Right lobe of liver (tissue), 6 donors: ENCODE measurements at regions not wholly inside any gene's neighbourhood (a gene's known extent, or its start where the extent isn't known, plus 50 kb on each side); places are given as distances from the start of the nearest gene placed in this dataset.

Source experiments
- ATAC-seq, 4 donors: fragments of 200-7000 bp; cut with Tn5 transposase; one replicate each; pipeline ENCODE4 v1.9.1; 2020; ENCODE audit warnings: mild to moderate bottlenecking in 4 of 4, moderate library complexity in 4 of 4
- DNase-seq, 3 donors: peaks; one replicate each; pipeline ENCODE4 v3.0.0-alpha.2; 2020
- H3K27ac ChIP-seq, 3 donors: fragments of 200-600 bp; one replicate each; pipeline ENCODE4 v1.8.0; 2022
- H3K27me3 ChIP-seq, 2 donors: fragments of 200-600 bp; one replicate each; pipeline ENCODE4 v1.8.0; 2022
- H3K36me3 ChIP-seq, 4 donors: fragments of 200-600 bp; sonication (generic) in 1 of 4; one replicate each; pipeline versions ENCODE4 v1.5.1 to v1.8.0; 2017 to 2022; ENCODE audit warnings: control low read depth in 1 of 4
- H3K4me1 ChIP-seq, 4 donors: fragments of 200-600 bp; sonication (generic) in 1 of 4; one replicate each; pipeline versions ENCODE4 v1.5.1 to v1.8.0; 2017 to 2022; ENCODE audit warnings: control low read depth in 1 of 4
- H3K4me3 ChIP-seq, 3 donors: fragments of 200-600 bp; one replicate each; pipeline ENCODE4 v1.8.0; 2022
- H3K9me3 ChIP-seq, 4 donors: fragments of 200-600 bp; sonication (generic) in 1 of 4; one replicate each; pipeline versions ENCODE4 v1.5.1 to v1.8.0; 2017 to 2022; ENCODE audit warnings: control low read depth in 1 of 4
- POLR2A ChIP-seq: fragments of 450-650 bp; IDR thresholded peaks from one replicate; pipeline ENCODE4 v1.6.1; 2017; ENCODE audit warnings: antibody characterized with exemption, mild to moderate bottlenecking
- WGBS: methylation state at CpG from one replicate; pipeline ENCODE4 v1.1.6; 2018; ENCODE audit warnings: low coverage, low lambda C conversion rate; ENCODE audit not compliant: insufficient coverage; ENCODE audit errors: missing lambda C conversion rate; 5-methylcytosine and 5-hydroxymethylcytosine counted together
- intact Hi-C, 2 donors: fragments of 100-400 bp; cut with DNase I; formaldehyde crosslinking; loops; one replicate each; pipeline versions ENCODE4 v1.11.2 to v1.14.1; 2022
- TF ChIP-seq, protein P1 (sequence below), 4 donors: fragments of 200-600 bp in 3 of 4; fragments of 450-650 bp in 1 of 4; IDR thresholded peaks; one replicate each; pipeline versions ENCODE4 v1.5.1 to v1.8.0; 2016 to 2022; ENCODE audit warnings: antibody characterized with exemption in 4 of 4, mild to moderate bottlenecking in 2 of 4
- donor health status: DM: no; HTN: yes; CAD: no.
- donor health status: DM: no; HTN: no; CAD: no.
- donor health status: DM: no; HTN: no; CAD: no.
- donor health status: DM: no; HTN: yes; CAD: no.
- donor health status: DM: no; HTN: yes; CAD: no.

DNA sequence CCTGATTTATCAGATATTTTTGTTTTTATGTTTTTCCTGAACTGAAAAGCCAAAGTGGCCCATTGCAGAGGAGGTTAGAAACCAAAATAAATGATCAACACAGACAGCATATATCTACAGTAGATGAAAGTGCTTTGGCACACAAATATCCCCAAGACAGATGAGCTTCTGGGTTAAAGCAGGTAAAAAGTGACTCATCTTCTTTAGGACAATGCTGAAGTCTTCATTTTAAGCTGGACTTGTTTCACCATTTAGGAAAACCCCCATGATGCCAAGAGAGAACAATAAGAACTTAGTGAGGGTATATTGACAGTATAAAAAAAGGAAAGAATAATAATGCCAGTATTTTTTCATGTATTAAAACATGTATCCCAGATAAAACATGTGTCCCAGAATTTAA, 100.8 kb upstream of the OR9G4 start:
- ATAC-seq (no peak), DNase-seq (no peak)
- Histone ChIP-seq H3K27ac (no peak overlapping the region), H3K4me1 (no peaks in the 10 kb centered on the region), H3K36me3 (no peaks in the 10 kb centered on the region), H3K27me3 (no peaks in the 10 kb centered on the region), H3K4me3 (no peak overlapping the region), H3K9me3 (no peaks in the 10 kb centered on the region)
- intact Hi-C loops, result loop anchor here (10.0 kb wide), 2 partner anchors 276 to 396 kb away; no protein-coding TSS in a partner anchor
- no peak for TF ChIP-seq POLR2A
- TF ChIP-seq, protein P1, sequence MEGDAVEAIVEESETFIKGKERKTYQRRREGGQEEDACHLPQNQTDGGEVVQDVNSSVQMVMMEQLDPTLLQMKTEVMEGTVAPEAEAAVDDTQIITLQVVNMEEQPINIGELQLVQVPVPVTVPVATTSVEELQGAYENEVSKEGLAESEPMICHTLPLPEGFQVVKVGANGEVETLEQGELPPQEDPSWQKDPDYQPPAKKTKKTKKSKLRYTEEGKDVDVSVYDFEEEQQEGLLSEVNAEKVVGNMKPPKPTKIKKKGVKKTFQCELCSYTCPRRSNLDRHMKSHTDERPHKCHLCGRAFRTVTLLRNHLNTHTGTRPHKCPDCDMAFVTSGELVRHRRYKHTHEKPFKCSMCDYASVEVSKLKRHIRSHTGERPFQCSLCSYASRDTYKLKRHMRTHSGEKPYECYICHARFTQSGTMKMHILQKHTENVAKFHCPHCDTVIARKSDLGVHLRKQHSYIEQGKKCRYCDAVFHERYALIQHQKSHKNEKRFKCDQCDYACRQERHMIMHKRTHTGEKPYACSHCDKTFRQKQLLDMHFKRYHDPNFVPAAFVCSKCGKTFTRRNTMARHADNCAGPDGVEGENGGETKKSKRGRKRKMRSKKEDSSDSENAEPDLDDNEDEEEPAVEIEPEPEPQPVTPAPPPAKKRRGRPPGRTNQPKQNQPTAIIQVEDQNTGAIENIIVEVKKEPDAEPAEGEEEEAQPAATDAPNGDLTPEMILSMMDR (IDR thresholded peaks at IDR 0.05), result no peak

DNA sequence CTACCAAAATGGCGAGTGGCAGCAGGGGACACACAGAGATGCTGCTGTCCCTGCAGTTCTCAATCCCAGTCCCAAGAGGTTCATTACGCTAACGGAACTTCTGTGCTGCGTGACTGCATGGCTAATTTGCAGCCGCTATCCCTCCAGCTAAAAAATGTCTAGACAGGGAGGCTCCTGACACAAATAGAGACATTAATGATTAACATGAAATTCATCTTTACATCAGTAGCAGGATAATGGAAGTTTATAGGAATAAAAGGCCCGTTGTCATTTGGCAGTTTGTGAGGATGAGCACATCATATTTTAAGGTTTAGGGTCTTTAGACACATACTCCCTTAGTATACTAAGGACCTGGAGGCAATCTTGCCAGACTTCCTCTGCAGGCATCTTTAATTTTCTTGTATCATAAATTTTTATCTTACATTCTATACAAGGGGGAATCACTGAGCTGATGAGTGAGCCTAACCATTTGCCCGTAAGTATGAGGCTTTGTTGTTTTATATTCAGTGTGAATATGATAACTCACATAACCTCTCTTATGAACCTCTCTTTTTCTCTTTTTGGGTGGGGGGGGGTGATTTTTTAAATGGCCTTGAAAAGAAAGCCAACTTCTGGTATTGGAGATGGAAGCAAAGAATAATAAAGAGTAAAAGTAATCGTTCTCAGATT, 99.8 kb upstream of the OR9G4 start:
- no peak overlapping the region for H3K27ac ChIP-seq
- no peaks in the 10 kb centered on the region for H3K4me1 ChIP-seq
- ATAC-seq, result no peak
- no peaks in the 10 kb centered on the region for H3K36me3 ChIP-seq
- no peaks in the 10 kb centered on the region for H3K27me3 ChIP-seq
- intact Hi-C loops, result loop anchor here (10.0 kb wide), 2 partner anchors 277 to 397 kb away; no protein-coding TSS in a partner anchor
- H3K9me3 ChIP-seq, result no peaks in the 10 kb centered on the region
- no peak overlapping the region for H3K4me3 ChIP-seq
- no peak for TF ChIP-seq POLR2A
- TF ChIP-seq, protein P1 (IDR thresholded peaks at IDR 0.05), result no peak
- DNase-seq, result no peak
- 68% methylated on average over 8 of the region's 8 CpGs for WGBS

DNA sequence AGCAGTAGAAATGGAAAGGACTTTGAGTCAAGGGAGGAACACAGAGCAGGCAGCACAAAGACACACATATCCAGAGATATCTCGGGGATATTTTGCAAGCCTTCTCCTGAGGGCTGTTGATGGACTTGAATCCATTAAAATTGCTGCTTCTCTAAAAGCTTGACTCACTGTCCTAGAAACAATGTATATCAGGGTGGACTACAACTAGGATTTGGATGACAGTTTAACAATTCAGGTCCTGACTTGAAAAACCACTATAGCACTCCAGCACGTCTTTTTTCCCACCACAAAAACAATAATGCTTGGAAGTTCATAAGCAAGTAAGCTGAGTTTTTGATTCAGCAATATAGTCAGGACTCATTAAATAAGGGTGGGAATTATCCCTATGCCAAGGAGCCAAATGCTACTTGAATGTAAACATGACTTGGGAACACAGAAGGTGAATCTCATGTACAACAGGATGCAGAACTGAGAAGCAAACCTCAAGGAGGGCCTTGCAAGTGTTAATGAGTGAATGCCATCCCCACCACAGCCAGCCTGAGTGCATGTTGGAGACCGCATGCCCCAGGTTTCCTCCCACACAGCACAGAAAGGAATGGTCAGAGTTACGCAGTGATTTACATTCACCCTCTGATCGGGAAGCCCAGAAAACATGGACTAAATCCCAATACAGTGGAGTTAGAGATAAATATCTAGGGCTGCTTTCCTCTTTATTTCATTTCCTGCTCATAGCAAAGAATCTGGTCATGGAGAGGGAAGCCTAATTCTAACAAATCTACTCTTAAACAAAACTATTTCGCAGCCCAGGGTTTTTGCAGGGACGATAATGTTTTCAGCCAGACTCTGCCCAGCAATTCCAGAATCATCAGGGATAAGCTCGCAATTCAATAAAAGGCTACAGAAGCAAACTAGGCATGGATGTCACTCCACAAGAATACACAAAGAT, 98.4 kb upstream of the OR9G4 start:
- H3K4me1 ChIP-seq, result no peaks in the 10 kb centered on the region
- no peaks in the 10 kb centered on the region for H3K36me3 ChIP-seq
- H3K27ac ChIP-seq, result no peak overlapping the region
- H3K4me3 ChIP-seq, result no peak overlapping the region
- intact Hi-C loops, result loop anchor here (10.0 kb wide), 2 partner anchors 278 to 398 kb away; no protein-coding TSS in a partner anchor
- ATAC-seq, result no peak
- 44% methylated on average over 8 of the region's 8 CpGs for WGBS
- no peaks in the 10 kb centered on the region for H3K27me3 ChIP-seq
- H3K9me3 ChIP-seq, result no peaks in the 10 kb centered on the region
- TF ChIP-seq POLR2A, result no peak
- TF ChIP-seq, protein P1 (IDR thresholded peaks at IDR 0.05), result no peak
- DNase-seq, result no peak

DNA sequence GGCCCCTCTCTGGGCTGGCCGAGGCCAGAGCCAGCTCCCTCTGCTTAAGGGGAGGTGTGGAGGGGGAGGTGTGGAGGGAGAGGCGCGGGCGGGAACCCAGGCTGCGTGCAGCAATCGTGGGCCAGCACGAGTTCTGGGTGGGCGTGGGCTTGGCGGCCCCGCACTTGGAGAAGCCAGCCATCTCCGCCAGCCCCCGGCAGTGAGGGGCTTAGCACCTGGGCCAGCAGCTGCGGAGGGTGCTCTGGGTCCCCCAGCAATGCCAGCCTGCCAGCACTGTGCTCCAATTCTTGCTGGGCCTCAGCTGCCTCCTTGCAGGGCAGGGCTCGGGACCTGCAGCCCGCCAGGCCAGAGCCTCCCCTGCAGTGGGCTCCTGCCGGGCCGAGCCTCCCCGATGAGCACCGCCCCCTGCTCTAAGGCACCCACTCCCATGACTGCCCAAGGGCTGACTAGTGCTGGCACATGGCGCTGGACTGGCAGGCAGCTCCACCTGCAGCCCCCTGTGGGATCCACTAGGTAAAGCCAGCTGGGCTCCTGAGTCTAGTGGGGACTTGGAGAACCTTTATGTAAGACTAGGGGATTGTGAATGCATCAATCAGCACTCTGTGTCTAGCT, 96.7 kb upstream of the OR9G4 start:
- H3K27me3 ChIP-seq, result no peaks in the 10 kb centered on the region
- H3K27ac ChIP-seq, result no peak overlapping the region
- no peak overlapping the region for H3K4me3 ChIP-seq
- no peaks in the 10 kb centered on the region for H3K4me1 ChIP-seq
- no peaks in the 10 kb centered on the region for H3K36me3 ChIP-seq
- DNase-seq, result peak in 1 of 3 donors; percentile 42
- WGBS, result no CpG with 5 or more reads among the region's 20 CpGs
- intact Hi-C loops, result loop anchor here (10.0 kb wide), 2 partner anchors 280 to 400 kb away; no protein-coding TSS in a partner anchor
- no peak for TF ChIP-seq POLR2A
- TF ChIP-seq, protein P1 (IDR thresholded peaks at IDR 0.05), result no peak
- H3K9me3 ChIP-seq, result no peaks in the 10 kb centered on the region
- no peak for ATAC-seq
